ENCODE measurements at regions not wholly inside any gene's neighbourhood (a gene's known extent, or its start where the extent isn't known, plus 50 kb on each side); places are given as distances from the start of the nearest gene placed in this dataset.
"Not testable (repeated sequence)": the region's sequence is repeated elsewhere in the genome, so short reads cannot be mapped to it uniquely, and the experiment has no call there.

DNA sequence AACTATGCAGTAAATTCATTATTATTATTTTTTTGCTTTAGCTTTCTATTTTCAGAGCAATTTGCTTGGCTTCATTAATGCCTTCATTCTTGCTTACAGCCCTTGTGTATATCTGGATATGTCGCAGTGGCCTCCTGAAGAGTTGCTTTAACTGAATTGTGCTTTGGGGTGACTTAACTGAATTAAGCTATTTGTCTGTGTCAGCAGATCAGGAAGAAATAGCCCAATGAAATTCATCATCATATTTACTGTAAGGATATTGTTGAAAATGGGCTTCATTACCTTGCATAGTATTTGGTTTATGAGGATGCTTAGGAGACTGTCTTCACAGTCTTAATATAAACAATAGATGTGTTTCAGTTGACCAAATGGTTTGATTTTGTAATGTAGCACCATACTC, 59.7 kb upstream of the PIP4K2A start:
- Histone ChIP-seq H3K4me1 (no peaks in the 10 kb centered on the region), H3K27me3 (no peaks in the 10 kb centered on the region), H3K27ac (no peak overlapping the region), H3K4me3 (no peak overlapping the region), H3K36me3 (no peaks in the 10 kb centered on the region), H3K9me3 (peaks cover 0 to 9% (median 0%) of the 10 kb centered on the region in 4 donors)
- TF ChIP-seq EP300 (IDR thresholded peaks at IDR 0.05) = no peak
- TF ChIP-seq CTCF (IDR thresholded peaks at IDR 0.05) = no peak
- DNase-seq = no peak
- 92 to 97% (median 95%) methylated on average over 1 of the region's 1 CpG for WGBS, 5 donors
- intact Hi-C loops (cut with DNase I; ENCODE audit: low total_unique reads) = no loop called here

GRCh38 chr10:22771631-22772030, 57.3 kb upstream of the PIP4K2A start:
- H3K4me3 ChIP-seq; H3K27ac ChIP-seq; H3K27me3 ChIP-seq; DNase-seq; intact Hi-C loops (cut with DNase I; ENCODE audit: low total_unique reads); H3K36me3 ChIP-seq; H3K9me3 ChIP-seq: not testable (repeated sequence)
- H3K4me1 ChIP-seq = peaks cover 5 to 20% (median 14%) of the 10 kb centered on the region in 4 donors
- WGBS, 5 donors = 96 to 99% (median 98%) methylated on average over 5 of the region's 5 CpGs

DNA sequence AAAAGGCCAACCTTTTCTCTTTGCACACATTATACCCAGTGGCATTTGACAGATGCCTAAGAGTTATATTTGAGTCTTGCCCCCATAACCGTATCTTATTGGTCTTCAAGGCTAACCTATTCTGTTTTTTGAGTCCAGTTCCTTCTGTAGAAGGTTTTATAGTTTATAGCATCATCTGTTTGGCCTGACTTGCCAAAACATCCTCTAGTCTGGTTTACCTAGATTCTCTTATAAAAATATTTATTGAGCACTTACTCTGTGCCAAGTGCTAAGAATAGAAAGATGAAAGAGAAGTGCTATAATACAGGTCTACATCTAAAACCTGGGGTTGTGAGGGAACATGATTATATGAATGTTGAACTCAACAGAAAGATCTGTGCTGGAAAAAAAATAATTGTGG, 55.9 kb upstream of the PIP4K2A start:
- intact Hi-C loops (cut with DNase I; ENCODE audit: low total_unique reads) = no loop called here

GRCh38 chr10:22767859-22768258, 53.5 kb upstream of the PIP4K2A start:
- intact Hi-C loops (cut with DNase I; ENCODE audit: low total_unique reads) = no loop called here
- WGBS, 5 donors = 54 to 79% (median 72%) methylated on average over 2 of the region's 2 CpGs
- peak in 1 of 2 donors; percentile 35 for DNase-seq

More for the DNA sequence above, 55.9 kb upstream of the PIP4K2A start:
- H3K36me3 ChIP-seq = no peaks in the 10 kb centered on the region
- no peak for TF ChIP-seq CTCF (IDR thresholded peaks at IDR 0.05)
- no peak for TF ChIP-seq EP300 (IDR thresholded peaks at IDR 0.05)
- no peak for TF ChIP-seq POLR2AphosphoS5 (IDR thresholded peaks at IDR 0.05)
- no peak for TF ChIP-seq POLR2A (IDR thresholded peaks at IDR 0.05)
- no peaks in the 10 kb centered on the region for H3K9me3 ChIP-seq
- no peak overlapping the region for H3K4me3 ChIP-seq
- no peak overlapping the region for H3K27ac ChIP-seq
- 71 to 93% (median 85%) methylated on average over 1 of the region's 1 CpG for WGBS, 5 donors
- no peak for DNase-seq
- H3K4me1 ChIP-seq = peaks cover 5 to 28% (median 21%) of the 10 kb centered on the region in 4 donors
- H3K27me3 ChIP-seq = no peaks in the 10 kb centered on the region

More at GRCh38 chr10:22767859-22768258, 53.5 kb upstream of the PIP4K2A start:
- Histone ChIP-seq H3K4me3 (no peak overlapping the region), H3K36me3 (no peaks in the 10 kb centered on the region), H3K27me3 (no peaks in the 10 kb centered on the region), H3K9me3 (no peaks in the 10 kb centered on the region), H3K27ac (peak overlapping the region in 1 of 5 donors; percentile 4), H3K4me1 (peaks cover 5 to 28% (median 21%) of the 10 kb centered on the region in 4 donors)
- TF ChIP-seq CTCF (IDR thresholded peaks at IDR 0.05) (no peak), POLR2AphosphoS5 (IDR thresholded peaks at IDR 0.05) (no peak), EP300 (IDR thresholded peaks at IDR 0.05) (no peak), POLR2A (IDR thresholded peaks at IDR 0.05) (no peak)

All from stomach (tissue), 8 donors.